T-helper 1 cell treated with Interleukin-12 subunit alpha and Interleukin-12 subunit beta and Interleukin-4 antibody, amounts not matched to agents 30 μg/mL and 1 μg/mL, for 36 hours (primary cell): ENCODE measurements at regions not wholly inside any gene's neighbourhood (a gene's known extent, or its start where the extent isn't known, plus 50 kb on each side); places are given as distances from the start of the nearest gene placed in this dataset.

Experiments used
- H3K27ac Mint-ChIP-seq: one replicate; pipeline ENCODE4 v1.8.0; 2021; ENCODE audit warnings: mild to moderate bottlenecking, mixed read lengths
- H3K27me3 Mint-ChIP-seq: one replicate; pipeline ENCODE4 v1.8.0; 2021; ENCODE audit warnings: low read depth, mixed read lengths
- H3K36me3 Mint-ChIP-seq: one replicate; pipeline ENCODE4 v1.8.0; 2021; ENCODE audit warnings: low read depth, mixed read lengths
- H3K4me1 Mint-ChIP-seq: one replicate; pipeline ENCODE4 v1.8.0; 2021; ENCODE audit warnings: low read depth, mixed read lengths
- H3K4me3 Mint-ChIP-seq: one replicate; pipeline ENCODE4 v1.8.0; 2021; ENCODE audit warnings: mild to moderate bottlenecking, moderate library complexity, mixed read lengths
- H3K9me3 Mint-ChIP-seq: one replicate; pipeline ENCODE4 v1.8.0; 2021; ENCODE audit warnings: mixed read lengths

GRCh38 chr6:150712505-150713252 is 113.0 kb downstream of the PLEKHG1 start:
- no peaks in the 10 kb centered on the region for H3K36me3 Mint-ChIP-seq
- H3K9me3 Mint-ChIP-seq, result no peaks in the 10 kb centered on the region
- H3K27ac Mint-ChIP-seq, result no peak overlapping the region
- H3K4me1 Mint-ChIP-seq, result no peaks in the 10 kb centered on the region
- H3K27me3 Mint-ChIP-seq, result peaks cover 5% of the 10 kb centered on the region
- H3K4me3 Mint-ChIP-seq, result no peak overlapping the region

- Mint-ChIP-seq H3K27ac (no peak overlapping the region), H3K4me3 (no peak overlapping the region), H3K27me3 (peaks cover 5% of the 10 kb centered on the region), H3K4me1 (no peaks in the 10 kb centered on the region), H3K9me3 (no peaks in the 10 kb centered on the region), H3K36me3 (no peaks in the 10 kb centered on the region)
Observed at GRCh38 chr6:150713487-150713886, 113.8 kb downstream of the PLEKHG1 start.

GRCh38 chr6:150713931-150714330 is 114.2 kb downstream of the PLEKHG1 start:
- Mint-ChIP-seq H3K27me3 (peaks cover 5% of the 10 kb centered on the region), H3K4me3 (no peak overlapping the region), H3K9me3 (no peaks in the 10 kb centered on the region), H3K4me1 (no peaks in the 10 kb centered on the region), H3K27ac (no peak overlapping the region), H3K36me3 (no peaks in the 10 kb centered on the region)

DNA sequence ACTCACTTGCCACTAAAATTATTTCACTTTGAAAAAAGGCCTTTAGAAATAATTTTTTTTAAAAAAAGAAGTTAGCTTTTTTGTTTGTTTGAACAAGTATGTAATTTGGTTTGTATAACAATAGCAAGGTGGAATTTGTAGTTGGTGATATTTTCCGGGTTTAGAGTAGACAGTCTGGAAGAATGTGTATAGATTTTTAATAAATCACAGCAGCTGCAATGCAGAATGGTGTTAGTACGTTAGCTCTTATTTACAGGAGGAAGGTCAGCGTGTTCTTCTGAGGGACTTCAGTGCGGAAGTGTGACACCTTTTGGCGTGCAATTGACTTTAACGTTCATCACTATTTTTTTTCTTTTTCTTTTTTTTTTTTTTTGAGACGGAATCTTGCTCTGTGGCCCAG is 115.4 kb downstream of the PLEKHG1 start:
- peaks cover 5% of the 10 kb centered on the region for H3K27me3 Mint-ChIP-seq
- no peaks in the 10 kb centered on the region for H3K36me3 Mint-ChIP-seq
- H3K4me3 Mint-ChIP-seq, result no peak overlapping the region
- H3K4me1 Mint-ChIP-seq, result no peaks in the 10 kb centered on the region
- no peak overlapping the region for H3K27ac Mint-ChIP-seq
- H3K9me3 Mint-ChIP-seq, result no peaks in the 10 kb centered on the region

DNA sequence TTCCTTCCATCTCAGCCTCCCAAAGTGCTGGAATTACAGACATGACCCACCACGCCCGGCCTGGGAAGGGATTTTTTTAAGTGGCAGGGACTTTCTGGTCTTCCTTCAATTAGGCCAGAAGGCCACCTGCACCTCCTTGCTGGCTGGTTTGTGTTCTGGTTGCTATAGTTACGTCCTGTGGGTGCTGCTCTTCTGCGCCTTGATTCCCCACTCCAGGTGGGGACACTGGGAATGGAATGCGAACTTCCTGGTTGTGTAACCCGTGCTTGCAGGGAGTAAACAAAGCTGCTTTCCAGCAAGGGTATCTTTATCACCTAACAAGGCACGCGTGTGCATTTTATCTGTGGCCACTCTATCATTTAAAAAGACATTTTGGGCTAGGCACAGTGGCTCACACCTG is 117.7 kb downstream of the PLEKHG1 start:
- H3K36me3 Mint-ChIP-seq, result no peaks in the 10 kb centered on the region
- peaks cover 8% of the 10 kb centered on the region for H3K27me3 Mint-ChIP-seq
- peaks cover 3% of the 10 kb centered on the region for H3K4me1 Mint-ChIP-seq
- no peak overlapping the region for H3K4me3 Mint-ChIP-seq
- no peak overlapping the region for H3K27ac Mint-ChIP-seq
- H3K9me3 Mint-ChIP-seq, result no peaks in the 10 kb centered on the region

GRCh38 chr6:150719099-150719766 is 119.5 kb downstream of the PLEKHG1 start:
- Mint-ChIP-seq H3K4me1 (peaks cover 3% of the 10 kb centered on the region), H3K27ac (no peak overlapping the region), H3K27me3 (peaks cover 8% of the 10 kb centered on the region), H3K36me3 (no peaks in the 10 kb centered on the region), H3K9me3 (no peaks in the 10 kb centered on the region), H3K4me3 (no peak overlapping the region)

- Mint-ChIP-seq H3K27me3 (peaks cover 8% of the 10 kb centered on the region), H3K9me3 (no peaks in the 10 kb centered on the region), H3K27ac (no peak overlapping the region), H3K36me3 (no peaks in the 10 kb centered on the region), H3K4me1 (peaks cover 3% of the 10 kb centered on the region), H3K4me3 (no peak overlapping the region)
Observed at GRCh38 chr6:150719831-150720230, 120.1 kb downstream of the PLEKHG1 start.

DNA sequence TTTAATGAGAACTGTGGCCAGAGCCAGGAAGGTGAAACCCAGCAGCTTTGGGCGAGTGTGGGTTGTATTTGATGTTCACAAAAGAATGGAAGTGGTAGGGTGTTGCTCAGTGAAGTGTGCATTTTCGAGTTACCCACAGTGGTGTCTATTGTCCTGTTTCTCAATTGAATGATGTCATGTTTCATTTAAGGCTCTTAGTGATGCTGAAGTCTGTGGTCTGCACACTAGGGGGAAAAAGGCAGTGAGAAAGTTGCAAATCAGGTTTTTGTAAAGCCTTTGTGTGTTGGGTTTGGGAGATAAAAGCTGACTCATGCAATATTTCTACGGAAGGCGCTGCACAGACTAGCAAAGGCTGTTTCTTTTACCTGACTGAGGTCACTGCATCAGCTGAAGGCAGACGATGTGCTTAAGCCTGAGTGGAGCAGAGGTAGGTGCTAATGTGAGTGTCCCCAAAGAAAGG is 121.1 kb downstream of the PLEKHG1 start:
- Mint-ChIP-seq H3K27me3 (peaks cover 13% of the 10 kb centered on the region), H3K4me1 (peaks cover 3% of the 10 kb centered on the region), H3K36me3 (no peaks in the 10 kb centered on the region), H3K4me3 (no peak overlapping the region), H3K27ac (no peak overlapping the region), H3K9me3 (no peaks in the 10 kb centered on the region)

GRCh38 chr6:150721418-150722266 is 122.0 kb downstream of the PLEKHG1 start:
- Mint-ChIP-seq H3K36me3 (no peaks in the 10 kb centered on the region), H3K27me3 (peaks cover 14% of the 10 kb centered on the region), H3K9me3 (no peaks in the 10 kb centered on the region), H3K27ac (no peak overlapping the region), H3K4me3 (no peak overlapping the region), H3K4me1 (peaks cover 3% of the 10 kb centered on the region)

DNA sequence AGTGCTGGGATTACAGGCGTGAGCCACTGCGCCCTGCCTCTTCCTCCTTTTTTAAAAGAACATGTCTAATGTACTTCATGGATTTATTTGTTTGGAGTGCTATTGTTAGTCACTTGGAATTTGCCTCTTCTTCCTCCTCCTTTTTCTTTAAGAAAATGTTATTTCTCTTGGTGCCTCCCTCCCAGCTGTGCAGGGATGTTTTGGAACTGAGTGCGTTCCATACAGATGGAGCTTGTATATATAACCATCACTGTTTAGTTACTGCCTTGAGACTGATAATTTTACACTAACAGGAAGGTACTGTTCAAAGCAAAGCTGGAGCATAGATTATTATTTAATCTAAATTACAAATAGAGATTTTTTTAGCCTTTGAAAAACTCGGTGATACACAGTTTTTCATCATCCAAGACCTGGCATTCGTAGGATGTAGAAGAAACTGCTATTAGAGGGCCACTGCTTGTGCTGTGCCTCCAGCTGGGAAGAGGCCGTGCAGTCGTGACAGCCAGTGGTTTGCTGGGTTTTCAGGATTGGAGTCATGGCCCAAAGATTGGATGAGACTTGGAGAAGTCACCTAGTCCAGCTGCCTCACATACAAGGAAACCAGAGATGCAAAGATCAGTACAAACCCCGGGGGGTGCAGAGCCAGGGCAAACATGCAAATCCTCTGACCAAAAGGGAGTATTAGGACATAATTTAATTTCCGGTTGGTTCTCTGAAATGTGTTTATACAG is 123.1 kb downstream of the PLEKHG1 start:
- Mint-ChIP-seq H3K9me3 (no peaks in the 10 kb centered on the region), H3K4me1 (peaks cover 3% of the 10 kb centered on the region), H3K27me3 (peaks cover 14% of the 10 kb centered on the region), H3K36me3 (no peaks in the 10 kb centered on the region), H3K4me3 (no peak overlapping the region), H3K27ac (no peak overlapping the region)

GRCh38 chr6:150723345-150723658 is 123.6 kb downstream of the PLEKHG1 start:
- no peaks in the 10 kb centered on the region for H3K36me3 Mint-ChIP-seq
- peaks cover 14% of the 10 kb centered on the region for H3K27me3 Mint-ChIP-seq
- peaks cover 3% of the 10 kb centered on the region for H3K4me1 Mint-ChIP-seq
- H3K27ac Mint-ChIP-seq, result no peak overlapping the region
- no peak overlapping the region for H3K4me3 Mint-ChIP-seq
- no peaks in the 10 kb centered on the region for H3K9me3 Mint-ChIP-seq

DNA sequence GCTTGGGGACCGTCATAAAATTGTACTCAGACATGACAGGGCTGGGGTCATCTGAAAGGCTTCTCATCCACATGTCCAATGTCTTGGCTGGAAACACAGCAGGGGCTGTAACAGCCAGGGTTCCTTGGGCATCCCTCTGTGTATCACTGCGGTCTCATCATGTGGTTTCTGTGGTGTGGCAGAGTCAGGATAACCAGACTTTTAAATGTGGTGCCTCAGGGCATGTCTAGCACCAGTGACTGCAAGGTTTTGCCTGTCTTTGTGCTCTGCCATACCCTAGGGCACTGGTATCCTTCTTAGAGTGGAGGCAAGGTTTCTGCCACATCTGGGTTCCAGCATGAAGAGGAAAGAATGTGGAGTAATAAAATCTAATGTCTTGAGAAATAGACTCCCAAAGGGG is 124.2 kb downstream of the PLEKHG1 start:
- no peaks in the 10 kb centered on the region for H3K36me3 Mint-ChIP-seq
- H3K27ac Mint-ChIP-seq, result no peak overlapping the region
- no peak overlapping the region for H3K4me3 Mint-ChIP-seq
- peaks cover 14% of the 10 kb centered on the region for H3K27me3 Mint-ChIP-seq
- H3K4me1 Mint-ChIP-seq, result peaks cover 3% of the 10 kb centered on the region
- no peaks in the 10 kb centered on the region for H3K9me3 Mint-ChIP-seq

DNA sequence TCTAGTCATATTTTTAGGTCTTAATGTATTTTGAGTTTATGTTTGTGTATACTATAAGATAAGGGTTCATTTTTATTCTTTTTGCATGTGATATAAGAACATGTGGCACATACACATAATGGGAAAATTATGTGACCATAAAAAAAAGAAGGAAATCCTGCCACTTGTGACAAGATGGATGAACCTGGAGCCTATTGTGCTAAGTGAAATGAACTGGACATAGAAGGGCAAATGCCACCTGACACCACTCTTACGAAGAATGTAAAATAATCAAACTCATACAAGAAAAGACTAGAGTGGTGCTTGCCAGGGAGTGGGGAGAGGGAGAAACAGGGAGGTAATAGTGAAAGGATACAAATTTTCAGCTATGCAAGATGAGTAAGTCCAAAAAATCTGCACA is 126.1 kb downstream of the PLEKHG1 start:
- no peak overlapping the region for H3K27ac Mint-ChIP-seq
- no peaks in the 10 kb centered on the region for H3K9me3 Mint-ChIP-seq
- no peaks in the 10 kb centered on the region for H3K36me3 Mint-ChIP-seq

GRCh38 chr6:150729188-150729748 is 129.6 kb downstream of the PLEKHG1 start:
- Mint-ChIP-seq H3K9me3 (no peaks in the 10 kb centered on the region), H3K4me1 (no peaks in the 10 kb centered on the region), H3K36me3 (no peaks in the 10 kb centered on the region), H3K27ac (no peak overlapping the region), H3K4me3 (no peak overlapping the region), H3K27me3 (peaks cover 6% of the 10 kb centered on the region)

More for the DNA sequence above, 126.1 kb downstream of the PLEKHG1 start:
- Mint-ChIP-seq H3K4me1 (peaks cover under 1% of the 10 kb centered on the region), H3K27me3 (peaks cover 9% of the 10 kb centered on the region), H3K4me3 (no peak overlapping the region)
